Fibroblast of skin of left biceps (primary cell): ENCODE measurements at regions not wholly inside any gene's neighbourhood (a gene's known extent, or its start where the extent isn't known, plus 50 kb on each side); places are given as distances from the start of the nearest gene placed in this dataset.
A peak's percentile ranks its signal among the peaks of the same experiment; 100 is the strongest.

Experiments used
- DNase-seq, 2 experiments: peaks; one replicate each; pipeline ENCODE4 v3.0.0-alpha.2; 2013; ENCODE audit warnings: low read depth in 2 of 2

GRCh38 chr12:69061574-69061973, 128.6 kb upstream of the CPM start:
- DNase-seq: no peak

- no peak for DNase-seq
These were observed 129.8 kb upstream of the CPM start for GRCh38 chr12:69062621-69063237.

GRCh38 chr12:69064734-69065443, 131.9 kb upstream of the CPM start:
- DNase-seq: no peak

- no peak for DNase-seq
These were observed 132.8 kb upstream of the CPM start for GRCh38 chr12:69065775-69066174.

GRCh38 chr12:69066492-69067373, 133.8 kb upstream of the CPM start:
- DNase-seq: no peak

- no peak for DNase-seq
These were observed 134.7 kb upstream of the CPM start for GRCh38 chr12:69067713-69068112.

- no peak for DNase-seq
These were observed 135.5 kb upstream of the CPM start for GRCh38 chr12:69068448-69068847.

- no peak for DNase-seq
These were observed 136.5 kb upstream of the CPM start for GRCh38 chr12:69069479-69069878.

GRCh38 chr12:69070319-69071090, 137.5 kb upstream of the CPM start:
- peak; percentile 28 to 31 for DNase-seq

- no peak for DNase-seq
These were observed 138.1 kb upstream of the CPM start for GRCh38 chr12:69071091-69071370.

GRCh38 chr12:69073035-69073434, 140.1 kb upstream of the CPM start:
- DNase-seq: no peak

GRCh38 chr12:69074556-69075349, 141.8 kb upstream of the CPM start:
- DNase-seq: no peak

GRCh38 chr12:69083689-69084088, 150.7 kb upstream of the CPM start:
- DNase-seq: no peak

GRCh38 chr12:69084816-69085378, 151.9 kb upstream of the CPM start:
- DNase-seq: no peak

- no peak for DNase-seq
These were observed 152.9 kb upstream of the CPM start for GRCh38 chr12:69085852-69086251.

GRCh38 chr12:69087986-69088385, 151.4 kb upstream of the CPSF6 start:
- DNase-seq: no peak

GRCh38 chr12:69090722-69091121, 148.6 kb upstream of the CPSF6 start:
- no peak for DNase-seq

GRCh38 chr12:69091442-69092017, 147.8 kb upstream of the CPSF6 start:
- no peak for DNase-seq

GRCh38 chr12:69092137-69092536, 147.2 kb upstream of the CPSF6 start:
- DNase-seq: no peak

GRCh38 chr12:69094606-69095216, 144.7 kb upstream of the CPSF6 start:
- no peak for DNase-seq
